Endothelial cell of umbilical vein (primary cell): ENCODE measurements at regions not wholly inside any gene's neighbourhood (a gene's known extent, or its start where the extent isn't known, plus 50 kb on each side); places are given as distances from the start of the nearest gene placed in this dataset.

ENCODE experiments used
- BruUV-seq: library from RNA; stranded (reverse); fragments of 400-500 nt; replicated peaks from 2 replicates; lab custom pipeline; 2021; lab: Mats Ljungman, UMichigan
- CTCF ChIA-PET: fragments of 300-600, 350-600 bp; sonication (Branson Sonifier 250); formaldehyde crosslinking; loops from one replicate; lab custom pipeline; 2021; ENCODE audit warnings: antibody characterized with exemption, inconsistent platforms; lab: Charles Lee
- POLR2A ChIA-PET: fragments of 300-600, 350-600 bp; sonication (Branson Sonifier 250); formaldehyde crosslinking; loops from one replicate; lab custom pipeline; 2021; ENCODE audit warnings: antibody characterized with exemption, inconsistent platforms; lab: Charles Lee
- DNase-seq: peaks from one replicate; pipeline ENCODE4 v3.0.0-alpha.2; 2011; ENCODE audit warnings: low read depth, low spot score
- FAIRE-seq: peaks from 2 replicates; lab custom pipeline; 2011; peaks lifted over from hg19 to GRCh38; lab: Jason Lieb, UNC
- H2AFZ ChIP-seq: 2 replicates; pipeline ENCODE4 v1.6.0; 2012; ENCODE audit warnings: low read depth, low read length, control low read depth, inconsistent platforms
- H3K27ac ChIP-seq: 2 replicates; pipeline ENCODE4 v1.5.1; 2011; ENCODE audit warnings: low read depth, mild to moderate bottlenecking, control low read depth, low read length, moderate library complexity; ENCODE audit not compliant: insufficient read depth
- H3K27me3 ChIP-seq, 2 experiments: 2 replicates each; pipeline versions ENCODE4 v1.6.0 to v1.6.1; 2011; ENCODE audit warnings: low read length in 2 of 2, mixed read lengths in 1 of 2; ENCODE audit not compliant: control insufficient read depth in 2 of 2, insufficient read depth in 2 of 2
- H3K36me3 ChIP-seq, 2 experiments: 2 replicates in 1 of 2; 3 replicates in 1 of 2; pipeline ENCODE4 v1.5.1; 2011; ENCODE audit warnings: low read length in 2 of 2, mild to moderate bottlenecking in 1 of 2, moderate library complexity in 1 of 2; ENCODE audit not compliant: control insufficient read depth in 2 of 2, insufficient read depth in 2 of 2; ENCODE audit errors: extremely low read depth in 1 of 2
- H3K4me1 ChIP-seq: 3 replicates; pipeline ENCODE4 v1.5.1; 2011; ENCODE audit warnings: mild to moderate bottlenecking, low read length; ENCODE audit not compliant: control insufficient read depth, insufficient read depth; ENCODE audit errors: extremely low read depth
- H3K4me2 ChIP-seq: 2 replicates; pipeline ENCODE4 v1.6.1; 2011; ENCODE audit warnings: low read length, control low read depth, mixed read lengths; ENCODE audit not compliant: insufficient read depth
- H3K4me3 ChIP-seq, 3 experiments: fragments of 200-600 bp in 1 of 3; sonication (generic), shearing (Covaris generic) in 1 of 3; replicated peaks in 1 of 3; 2 replicates each; pipeline ENCODE4 v1.5.1; 2011 to 2016; ENCODE audit warnings: control low read depth in 3 of 3, low read length in 3 of 3, mild to moderate bottlenecking in 2 of 3, inconsistent platforms in 1 of 3, low read depth in 1 of 3, moderate library complexity in 1 of 3; ENCODE audit not compliant: insufficient read depth in 1 of 3
- H3K79me2 ChIP-seq: 2 replicates; pipeline ENCODE4 v1.6.0; 2012; ENCODE audit warnings: low read length, inconsistent platforms; ENCODE audit not compliant: control insufficient read depth, insufficient read depth
- H3K9ac ChIP-seq: replicated peaks from 2 replicates; pipeline ENCODE3; 2011; ENCODE audit warnings: low read length, control low read depth; ENCODE audit not compliant: insufficient read depth; ENCODE audit errors: extremely low read depth
- H3K9me1 ChIP-seq: replicated peaks from 3 replicates; pipeline ENCODE4 v1.6.0; 2011; ENCODE audit warnings: mild to moderate bottlenecking, low read length; ENCODE audit not compliant: control insufficient read depth, insufficient read depth; ENCODE audit errors: extremely low read depth
- H3K9me3 ChIP-seq: replicated peaks from 2 replicates; pipeline ENCODE4 v1.5.1; 2012; ENCODE audit warnings: low read length, inconsistent platforms; ENCODE audit not compliant: control insufficient read depth, insufficient read depth
- H4K20me1 ChIP-seq: replicated peaks from 2 replicates; pipeline ENCODE3; 2011; ENCODE audit warnings: mild to moderate bottlenecking, low read length; ENCODE audit not compliant: control insufficient read depth, insufficient read depth; ENCODE audit errors: extremely low read depth
- CTCF ChIP-seq, 2 donors: IDR thresholded peaks; 1 replicate in 1 of 2; 2 replicates in 1 of 2; pipeline ENCODE4 v1.5.1; 2011; ENCODE audit warnings: low read length in 2 of 2, mild to moderate bottlenecking in 2 of 2, moderate library complexity in 2 of 2, control low read depth in 1 of 2, inconsistent platforms in 1 of 2, low read depth in 1 of 2; ENCODE audit not compliant: insufficient read depth in 1 of 2; ENCODE audit errors: extremely low read depth in 1 of 2
- EZH2 ChIP-seq: IDR thresholded peaks from 2 replicates; pipeline ENCODE4 v1.6.1; 2012; ENCODE audit warnings: borderline replicate concordance, low read depth, mild to moderate bottlenecking, moderate library complexity, low read length, inconsistent platforms; ENCODE audit not compliant: severe bottlenecking
- FOS ChIP-seq: IDR thresholded peaks from 2 replicates; pipeline ENCODE4 v1.6.1; 2011; ENCODE audit warnings: mild to moderate bottlenecking, low read length, moderate library complexity, borderline replicate concordance; ENCODE audit not compliant: insufficient read depth
- GATA2 ChIP-seq: IDR thresholded peaks from 2 replicates; pipeline ENCODE4 v1.7.0; 2011; ENCODE audit warnings: low read depth, mild to moderate bottlenecking, moderate library complexity, mixed read lengths, low read length; ENCODE audit not compliant: insufficient read length, insufficient read depth
- JUN ChIP-seq: IDR thresholded peaks from 2 replicates; pipeline ENCODE4 v1.6.1; 2011; ENCODE audit warnings: borderline replicate concordance, low read depth; ENCODE audit not compliant: insufficient read length, insufficient read depth
- MYC ChIP-seq: IDR thresholded peaks from one replicate; pipeline ENCODE4 v1.6.1; 2011; ENCODE audit warnings: mild to moderate bottlenecking, low read depth, low read length
- POLR2A ChIP-seq: IDR thresholded peaks from 2 replicates; pipeline ENCODE4 v1.6.1; 2012; ENCODE audit warnings: low read depth, mild to moderate bottlenecking, control low read depth, low read length
- POLR2AphosphoS5 ChIP-seq: IDR thresholded peaks from 2 replicates; pipeline ENCODE4 v1.6.1; 2012; ENCODE audit warnings: low read depth, mild to moderate bottlenecking, control low read depth, low read length, moderate library complexity; ENCODE audit not compliant: insufficient read depth
- dilution Hi-C: fragments of 300-500 bp; cut with MboI; formaldehyde crosslinking; loops from one replicate; pipeline ENCODE4 v1.15.0; 2019; ENCODE audit warnings: low sequenced_read_pairs; ENCODE audit not compliant: extremely low pct_ligation_motif_present
- intact Hi-C: fragments of 100-400 bp; cut with micrococcal nuclease; formaldehyde crosslinking; loops from one replicate; pipeline ENCODE4 v1.10.0; 2022
- TF ChIP-seq, protein P1 (sequence below): IDR thresholded peaks from 2 replicates; pipeline ENCODE4 v1.6.1; 2011; ENCODE audit not compliant: insufficient read depth, insufficient read length

DNA sequence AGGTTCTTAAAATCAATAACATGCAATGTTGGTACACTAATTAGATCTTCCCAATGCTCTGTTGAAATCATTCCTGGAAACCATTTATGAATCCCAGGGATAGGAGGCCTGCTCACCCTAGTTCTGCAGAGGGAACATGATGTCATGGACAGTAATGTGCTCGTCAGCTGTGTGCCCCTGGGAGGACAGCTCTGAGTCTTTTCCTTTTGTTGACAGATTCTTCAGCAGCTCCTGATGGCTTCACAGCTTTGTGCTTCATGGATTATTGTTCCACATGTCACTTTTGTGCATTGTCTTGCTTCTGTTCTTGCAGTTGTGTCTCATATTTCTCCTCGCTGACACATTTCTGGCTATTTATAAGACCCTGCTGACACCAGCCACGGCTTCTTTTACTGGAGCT, 367.5 kb downstream of the CCSER2 start:
- TF ChIP-seq POLR2A = no peak
- TF ChIP-seq CTCF (IDR thresholded peaks at IDR 0.05; ENCODE audit: extremely low read depth in 1 of 2, insufficient read depth in 1 of 2, low read depth in 1 of 2, low read length in 2 of 2) = no peak
- no peak for TF ChIP-seq MYC
- no peak for TF ChIP-seq GATA2
- TF ChIP-seq POLR2AphosphoS5 = no peak
- DNase-seq (no peak), FAIRE-seq (no peak)
- POLR2A ChIA-PET = no interaction called here
- dilution Hi-C loops = no loop called here
- Histone ChIP-seq H3K79me2 (no peaks in the 10 kb centered on the region), H3K4me3 (no peak overlapping the region), H3K4me2 (no peak overlapping the region), H3K27ac (no peak overlapping the region), H3K9me1 (no peaks in the 10 kb centered on the region), H3K27me3 (no peaks in the 10 kb centered on the region), H3K36me3 (no peaks in the 10 kb centered on the region), H3K9me3 (no peaks in the 10 kb centered on the region), H3K4me1 (no peaks in the 10 kb centered on the region), H3K9ac (no peak overlapping the region), H2AFZ (no peak overlapping the region), H4K20me1 (no peaks in the 10 kb centered on the region)
- CTCF ChIA-PET = no interaction called here
- no TSS peak for BruUV-seq
- intact Hi-C loops = no loop called here

DNA sequence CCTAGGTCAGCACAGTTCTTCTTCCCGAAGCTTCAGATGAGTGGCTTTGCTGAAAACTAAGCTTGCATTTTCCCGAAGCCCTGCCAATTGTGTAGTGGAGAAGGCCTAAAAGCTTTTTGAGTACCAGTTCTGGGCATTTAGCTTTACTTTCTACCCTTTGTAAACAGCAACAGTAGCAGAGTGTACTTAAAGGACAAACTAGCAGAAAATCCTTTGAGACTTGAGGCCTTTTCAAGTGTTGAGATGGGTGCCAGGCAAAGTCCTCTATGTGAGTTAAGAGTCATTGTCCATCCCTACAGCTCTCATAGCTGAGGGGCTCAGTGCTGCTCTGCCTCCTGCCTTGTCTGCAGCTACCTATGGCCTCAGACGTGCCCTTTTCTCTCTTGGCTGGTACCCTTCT, 368.2 kb downstream of the CCSER2 start:
- no peaks in the 10 kb centered on the region for H4K20me1 ChIP-seq
- H3K9me1 ChIP-seq = no peaks in the 10 kb centered on the region
- H2AFZ ChIP-seq = no peak overlapping the region
- H3K27me3 ChIP-seq = no peaks in the 10 kb centered on the region
- CTCF ChIA-PET = no interaction called here
- no peak overlapping the region for H3K27ac ChIP-seq
- dilution Hi-C loops = no loop called here
- H3K36me3 ChIP-seq = no peaks in the 10 kb centered on the region
- H3K9me3 ChIP-seq = no peaks in the 10 kb centered on the region
- no peak overlapping the region for H3K9ac ChIP-seq
- BruUV-seq = no TSS peak
- DNase-seq (no peak), FAIRE-seq (no peak)
- no peak overlapping the region for H3K4me3 ChIP-seq
- no peaks in the 10 kb centered on the region for H3K79me2 ChIP-seq
- POLR2A ChIA-PET = no interaction called here
- no peak overlapping the region for H3K4me2 ChIP-seq
- intact Hi-C loops = no loop called here
- TF ChIP-seq GATA2 = no peak
- TF ChIP-seq, protein P1, sequence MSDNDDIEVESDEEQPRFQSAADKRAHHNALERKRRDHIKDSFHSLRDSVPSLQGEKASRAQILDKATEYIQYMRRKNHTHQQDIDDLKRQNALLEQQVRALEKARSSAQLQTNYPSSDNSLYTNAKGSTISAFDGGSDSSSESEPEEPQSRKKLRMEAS = no peak
- TF ChIP-seq EZH2 = no peak
- TF ChIP-seq MYC = no peak
- TF ChIP-seq JUN = no peak
- no peak for TF ChIP-seq POLR2AphosphoS5
- TF ChIP-seq FOS = no peak
- no peak for TF ChIP-seq POLR2A
- no peak for TF ChIP-seq CTCF (IDR thresholded peaks at IDR 0.05; ENCODE audit: extremely low read depth in 1 of 2, insufficient read depth in 1 of 2, low read depth in 1 of 2, low read length in 2 of 2)
- H3K4me1 ChIP-seq = no peaks in the 10 kb centered on the region
